ENCODE measurements at regions not wholly inside any gene's neighbourhood (a gene's known extent, or its start where the extent isn't known, plus 50 kb on each side); places are given as distances from the start of the nearest gene placed in this dataset.

- ATAC-seq (ENCODE audit: low FRiP score) (no peak), DNase-seq (ENCODE audit: low spot score) (no peak)
- TF ChIP-seq CTCF (IDR thresholded peaks at IDR 0.05) = no peak
Observed at GRCh38 chr5:1744393-1745122, 55.1 kb downstream of the MRPL36 start.

- ATAC-seq (ENCODE audit: low FRiP score) = no peak
Observed at GRCh38 chr5:1743769-1744085, 55.9 kb downstream of the MRPL36 start.

GRCh38 chr5:1743061-1743768 is 56.4 kb downstream of the MRPL36 start:
- no peak for DNase-seq (ENCODE audit: low spot score)
- no peak for TF ChIP-seq CTCF (IDR thresholded peaks at IDR 0.05)
- ATAC-seq (ENCODE audit: low FRiP score) = no peak

More at GRCh38 chr5:1743769-1744085, 55.9 kb downstream of the MRPL36 start:
- no peak for DNase-seq (ENCODE audit: low spot score)
- no peak for TF ChIP-seq CTCF (IDR thresholded peaks at IDR 0.05)

GRCh38 chr5:1737790-1738405 is 61.7 kb downstream of the MRPL36 start:
- ATAC-seq (ENCODE audit: low FRiP score) (no peak), DNase-seq (ENCODE audit: low spot score) (no peak)
- TF ChIP-seq CTCF (IDR thresholded peaks at IDR 0.05) = no peak

- no peak for TF ChIP-seq CTCF (IDR thresholded peaks at IDR 0.05)
- ATAC-seq (ENCODE audit: low FRiP score) (no peak), DNase-seq (ENCODE audit: low spot score) (no peak)
Observed at GRCh38 chr5:1736889-1737711, 62.5 kb downstream of the MRPL36 start.

- DNase-seq (ENCODE audit: low spot score) (no peak), ATAC-seq (ENCODE audit: low FRiP score) (no peak)
- no peak for TF ChIP-seq CTCF (IDR thresholded peaks at IDR 0.05)
Observed at GRCh38 chr5:1736065-1736464, 63.6 kb downstream of the MRPL36 start.
